WTC11 (cell line): ENCODE measurements at regions not wholly inside any gene's neighbourhood (a gene's known extent, or its start where the extent isn't known, plus 50 kb on each side); places are given as distances from the start of the nearest gene placed in this dataset.

Experiments
- ATAC-seq: fragments of 200-7000 bp; cut with Tn5 transposase; 2 replicates; pipeline ENCODE4 v1.10.0; 2021; ENCODE audit warnings: mild to moderate bottlenecking, moderate library complexity
- CTCF ChIA-PET: fragments of 300-600 bp; sonication (Branson Sonifier 250); formaldehyde crosslinking; loops from one replicate; lab custom pipeline; 2021; ENCODE audit warnings: antibody characterized with exemption; lab: Charles Lee
- POLR2A ChIA-PET: fragments of 350-600 bp; sonication (Branson Sonifier 250); formaldehyde crosslinking; loops from one replicate; lab custom pipeline; 2021; ENCODE audit warnings: antibody characterized with exemption; lab: Charles Lee
- DNase-seq: peaks from one replicate; pipeline ENCODE4 v3.0.0; 2021; ENCODE audit warnings: low spot score
- H3K27ac Mint-ChIP-seq: 2 replicates; pipeline ENCODE4 v1.8.0; 2021; ENCODE audit warnings: mixed read lengths
- H3K27me3 Mint-ChIP-seq: 2 replicates; pipeline ENCODE4 v1.8.0; 2021; ENCODE audit warnings: low read depth, mild to moderate bottlenecking, moderate library complexity, mixed read lengths
- H3K36me3 Mint-ChIP-seq: 2 replicates; pipeline ENCODE4 v1.8.0; 2021; ENCODE audit warnings: mixed read lengths
- H3K4me1 Mint-ChIP-seq: 2 replicates; pipeline ENCODE4 v1.8.0; 2022; ENCODE audit warnings: mixed read lengths
- H3K4me3 Mint-ChIP-seq: 2 replicates; pipeline ENCODE4 v1.8.0; 2021; ENCODE audit warnings: mild to moderate bottlenecking, moderate library complexity, mixed read lengths
- H3K9me3 Mint-ChIP-seq: 2 replicates; pipeline ENCODE4 v1.8.0; 2021; ENCODE audit warnings: mixed read lengths
- ATF1 ChIP-seq: sonication (generic); formaldehyde crosslinking; IDR thresholded peaks from 2 replicates; pipeline ENCODE4 v1.8.1; 2023; ENCODE audit warnings: mild to moderate bottlenecking, moderate library complexity, missing genetic modification reagents
- CREM ChIP-seq: sonication (generic); formaldehyde crosslinking; IDR thresholded peaks from 2 replicates; pipeline ENCODE4 v1.8.1; 2022; ENCODE audit warnings: mild to moderate bottlenecking, missing genetic modification reagents, moderate library complexity
- CTCF ChIP-seq: fragments of 200-600 bp; IDR thresholded peaks from 2 replicates; pipeline ENCODE4 v1.8.0; 2022; ENCODE audit warnings: antibody characterized with exemption
- HMGA2 ChIP-seq: fragments of 250-450 bp; sonication (Bioruptor Pico); IDR thresholded peaks from 2 replicates; pipeline ENCODE4 v1.4.0; 2021; ENCODE audit warnings: mild to moderate bottlenecking, moderate library complexity
- PREB ChIP-seq: sonication (generic); formaldehyde crosslinking; IDR thresholded peaks from 2 replicates; pipeline ENCODE4 v1.8.1; 2022; ENCODE audit warnings: mild to moderate bottlenecking, missing genetic modification reagents, moderate library complexity, borderline replicate concordance
- SMAD3 ChIP-seq: sonication (generic); formaldehyde crosslinking; IDR thresholded peaks from 2 replicates; pipeline ENCODE4 v1.8.0; 2022; ENCODE audit warnings: missing genetic modification reagents, mild to moderate bottlenecking, borderline replicate concordance
- SMAD4 ChIP-seq: sonication (generic); formaldehyde crosslinking; IDR thresholded peaks from 2 replicates; pipeline ENCODE4 v1.8.0; 2022; ENCODE audit warnings: mild to moderate bottlenecking, missing genetic modification reagents
- SP1 ChIP-seq: sonication (generic); formaldehyde crosslinking; conservative IDR thresholded peaks from 2 replicates; pipeline ENCODE4 v1.8.1; 2022; ENCODE audit warnings: missing genetic modification reagents
- STAT6 ChIP-seq: sonication (generic); formaldehyde crosslinking; conservative IDR thresholded peaks from 2 replicates; pipeline ENCODE4 v1.8.1; 2023; ENCODE audit warnings: mild to moderate bottlenecking, low read depth, missing genetic modification reagents, moderate library complexity
- ZBTB21 ChIP-seq: sonication (generic); formaldehyde crosslinking; IDR thresholded peaks from 2 replicates; pipeline ENCODE4 v1.8.1; 2023; ENCODE audit warnings: mild to moderate bottlenecking, missing genetic modification reagents, borderline replicate concordance
- ZBTB43 ChIP-seq: sonication (generic); formaldehyde crosslinking; IDR thresholded peaks from 2 replicates; pipeline ENCODE4 v1.8.1; 2023; ENCODE audit warnings: mild to moderate bottlenecking, missing genetic modification reagents
- ZNF232 ChIP-seq: sonication (generic); formaldehyde crosslinking; IDR thresholded peaks from 2 replicates; pipeline ENCODE4 v1.8.0; 2022; ENCODE audit warnings: mild to moderate bottlenecking, missing genetic modification reagents
- ZNF317 ChIP-seq: sonication (generic); formaldehyde crosslinking; IDR thresholded peaks from 2 replicates; pipeline ENCODE4 v1.8.1; 2023; ENCODE audit warnings: low read depth, mild to moderate bottlenecking, moderate library complexity, missing genetic modification reagents, borderline replicate concordance
- ZNF423 ChIP-seq: fragments of 250-450 bp; sonication (Bioruptor Pico); IDR thresholded peaks from 2 replicates; pipeline ENCODE4 v2.1.2; 2022; ENCODE audit warnings: mild to moderate bottlenecking, moderate library complexity
- ZNF671 ChIP-seq: fragments of 250-450 bp; sonication (Bioruptor Pico); IDR thresholded peaks from 2 replicates; pipeline ENCODE4 v1.8.0; 2021; ENCODE audit warnings: mild to moderate bottlenecking
- TF ChIP-seq, protein P1 (sequence below): sonication (generic); formaldehyde crosslinking; IDR thresholded peaks from 2 replicates; pipeline ENCODE4 v1.8.0; 2023; ENCODE audit warnings: missing genetic modification reagents, mild to moderate bottlenecking, borderline replicate concordance
- TF ChIP-seq, protein P2 (sequence below): fragments of 250-450 bp; sonication (Bioruptor Pico); IDR thresholded peaks from 2 replicates; pipeline ENCODE4 v1.9.0; 2021; ENCODE audit warnings: mild to moderate bottlenecking, borderline replicate concordance

GRCh38 chr3:116980099-116980498 lies 270.5 kb downstream of the TUSC7 start:
- peak overlapping the region; percentile 92; the same call in 1 of the 2 replicates for H3K27ac Mint-ChIP-seq
- TF ChIP-seq ATF1 (CRISPR knock-in tag) (no peak), ZNF671 (CRISPR knock-in tag) (no peak)
- ChIA-PET POLR2A (interaction anchor here (1.0 kb wide), 1 partner anchor 12 kb away, joined by 3 read pairs; no protein-coding TSS in a partner anchor), CTCF (interaction anchor here (1.3 to 1.7 kb wide), 3 partner anchors 20 to 209 kb away, joined by 3 to 5 read pairs (median 3); no protein-coding TSS in a partner anchor)
- ATAC-seq: peak; percentile 75
- H3K9me3 Mint-ChIP-seq: no peaks in the 10 kb centered on the region
- no peaks in the 10 kb centered on the region for H3K36me3 Mint-ChIP-seq
- no peaks in the 10 kb centered on the region for H3K27me3 Mint-ChIP-seq
- H3K4me3 Mint-ChIP-seq: no peak overlapping the region
- H3K4me1 Mint-ChIP-seq: peaks cover 31% of the 10 kb centered on the region
- DNase-seq: no peak

- H3K4me3 Mint-ChIP-seq: no peak overlapping the region
- H3K9me3 Mint-ChIP-seq: peaks cover 4% of the 10 kb centered on the region; the same call in 1 of the 2 replicates
- POLR2A ChIA-PET: no interaction called here
- ATAC-seq: no peak
- H3K27ac Mint-ChIP-seq: no peak overlapping the region
- DNase-seq: no peak
- H3K36me3 Mint-ChIP-seq: no peaks in the 10 kb centered on the region
- H3K27me3 Mint-ChIP-seq: no peaks in the 10 kb centered on the region
- CTCF ChIA-PET: interaction anchor here (1.7 kb wide), 1 partner anchor 50 kb away, joined by 3 read pairs; no protein-coding TSS in a partner anchor
- H3K4me1 Mint-ChIP-seq: peaks cover 31% of the 10 kb centered on the region
- no peak for TF ChIP-seq SMAD3 (CRISPR knock-in tag)
- TF ChIP-seq, protein P1, sequence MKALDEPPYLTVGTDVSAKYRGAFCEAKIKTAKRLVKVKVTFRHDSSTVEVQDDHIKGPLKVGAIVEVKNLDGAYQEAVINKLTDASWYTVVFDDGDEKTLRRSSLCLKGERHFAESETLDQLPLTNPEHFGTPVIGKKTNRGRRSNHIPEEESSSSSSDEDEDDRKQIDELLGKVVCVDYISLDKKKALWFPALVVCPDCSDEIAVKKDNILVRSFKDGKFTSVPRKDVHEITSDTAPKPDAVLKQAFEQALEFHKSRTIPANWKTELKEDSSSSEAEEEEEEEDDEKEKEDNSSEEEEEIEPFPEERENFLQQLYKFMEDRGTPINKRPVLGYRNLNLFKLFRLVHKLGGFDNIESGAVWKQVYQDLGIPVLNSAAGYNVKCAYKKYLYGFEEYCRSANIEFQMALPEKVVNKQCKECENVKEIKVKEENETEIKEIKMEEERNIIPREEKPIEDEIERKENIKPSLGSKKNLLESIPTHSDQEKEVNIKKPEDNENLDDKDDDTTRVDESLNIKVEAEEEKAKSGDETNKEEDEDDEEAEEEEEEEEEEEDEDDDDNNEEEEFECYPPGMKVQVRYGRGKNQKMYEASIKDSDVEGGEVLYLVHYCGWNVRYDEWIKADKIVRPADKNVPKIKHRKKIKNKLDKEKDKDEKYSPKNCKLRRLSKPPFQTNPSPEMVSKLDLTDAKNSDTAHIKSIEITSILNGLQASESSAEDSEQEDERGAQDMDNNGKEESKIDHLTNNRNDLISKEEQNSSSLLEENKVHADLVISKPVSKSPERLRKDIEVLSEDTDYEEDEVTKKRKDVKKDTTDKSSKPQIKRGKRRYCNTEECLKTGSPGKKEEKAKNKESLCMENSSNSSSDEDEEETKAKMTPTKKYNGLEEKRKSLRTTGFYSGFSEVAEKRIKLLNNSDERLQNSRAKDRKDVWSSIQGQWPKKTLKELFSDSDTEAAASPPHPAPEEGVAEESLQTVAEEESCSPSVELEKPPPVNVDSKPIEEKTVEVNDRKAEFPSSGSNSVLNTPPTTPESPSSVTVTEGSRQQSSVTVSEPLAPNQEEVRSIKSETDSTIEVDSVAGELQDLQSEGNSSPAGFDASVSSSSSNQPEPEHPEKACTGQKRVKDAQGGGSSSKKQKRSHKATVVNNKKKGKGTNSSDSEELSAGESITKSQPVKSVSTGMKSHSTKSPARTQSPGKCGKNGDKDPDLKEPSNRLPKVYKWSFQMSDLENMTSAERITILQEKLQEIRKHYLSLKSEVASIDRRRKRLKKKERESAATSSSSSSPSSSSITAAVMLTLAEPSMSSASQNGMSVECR: no peak
- TF ChIP-seq PREB: no peak
- no peak for TF ChIP-seq ZNF232 (CRISPR knock-in tag)
- TF ChIP-seq CTCF: no peak
- no peak for TF ChIP-seq CREM (CRISPR knock-in tag)
- TF ChIP-seq ZNF423 (CRISPR knock-in tag): no peak
- TF ChIP-seq STAT6 (CRISPR knock-in tag): no peak
- no peak for TF ChIP-seq SMAD4
- TF ChIP-seq ZNF317 (CRISPR knock-in tag): no peak
- no peak for TF ChIP-seq SP1 (CRISPR knock-in tag)
- TF ChIP-seq ZBTB21 (CRISPR knock-in tag): no peak
- TF ChIP-seq, protein P2, sequence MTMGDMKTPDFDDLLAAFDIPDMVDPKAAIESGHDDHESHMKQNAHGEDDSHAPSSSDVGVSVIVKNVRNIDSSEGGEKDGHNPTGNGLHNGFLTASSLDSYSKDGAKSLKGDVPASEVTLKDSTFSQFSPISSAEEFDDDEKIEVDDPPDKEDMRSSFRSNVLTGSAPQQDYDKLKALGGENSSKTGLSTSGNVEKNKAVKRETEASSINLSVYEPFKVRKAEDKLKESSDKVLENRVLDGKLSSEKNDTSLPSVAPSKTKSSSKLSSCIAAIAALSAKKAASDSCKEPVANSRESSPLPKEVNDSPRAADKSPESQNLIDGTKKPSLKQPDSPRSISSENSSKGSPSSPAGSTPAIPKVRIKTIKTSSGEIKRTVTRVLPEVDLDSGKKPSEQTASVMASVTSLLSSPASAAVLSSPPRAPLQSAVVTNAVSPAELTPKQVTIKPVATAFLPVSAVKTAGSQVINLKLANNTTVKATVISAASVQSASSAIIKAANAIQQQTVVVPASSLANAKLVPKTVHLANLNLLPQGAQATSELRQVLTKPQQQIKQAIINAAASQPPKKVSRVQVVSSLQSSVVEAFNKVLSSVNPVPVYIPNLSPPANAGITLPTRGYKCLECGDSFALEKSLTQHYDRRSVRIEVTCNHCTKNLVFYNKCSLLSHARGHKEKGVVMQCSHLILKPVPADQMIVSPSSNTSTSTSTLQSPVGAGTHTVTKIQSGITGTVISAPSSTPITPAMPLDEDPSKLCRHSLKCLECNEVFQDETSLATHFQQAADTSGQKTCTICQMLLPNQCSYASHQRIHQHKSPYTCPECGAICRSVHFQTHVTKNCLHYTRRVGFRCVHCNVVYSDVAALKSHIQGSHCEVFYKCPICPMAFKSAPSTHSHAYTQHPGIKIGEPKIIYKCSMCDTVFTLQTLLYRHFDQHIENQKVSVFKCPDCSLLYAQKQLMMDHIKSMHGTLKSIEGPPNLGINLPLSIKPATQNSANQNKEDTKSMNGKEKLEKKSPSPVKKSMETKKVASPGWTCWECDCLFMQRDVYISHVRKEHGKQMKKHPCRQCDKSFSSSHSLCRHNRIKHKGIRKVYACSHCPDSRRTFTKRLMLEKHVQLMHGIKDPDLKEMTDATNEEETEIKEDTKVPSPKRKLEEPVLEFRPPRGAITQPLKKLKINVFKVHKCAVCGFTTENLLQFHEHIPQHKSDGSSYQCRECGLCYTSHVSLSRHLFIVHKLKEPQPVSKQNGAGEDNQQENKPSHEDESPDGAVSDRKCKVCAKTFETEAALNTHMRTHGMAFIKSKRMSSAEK: no peak
- no peak for TF ChIP-seq HMGA2 (CRISPR knock-in tag)
- no peak for TF ChIP-seq ZBTB43 (CRISPR knock-in tag)
These were observed 271.5 kb downstream of the TUSC7 start for GRCh38 chr3:116981089-116981488.
